ENCODE measurements at regions not wholly inside any gene's neighbourhood (a gene's known extent, or its start where the extent isn't known, plus 50 kb on each side); places are given as distances from the start of the nearest gene placed in this dataset.

- TF ChIP-seq POLR2A (IDR thresholded peaks at IDR 0.05): no peak
- TF ChIP-seq CTCF (IDR thresholded peaks at IDR 0.05): no peak
These were observed 219.4 kb downstream of the FOXL1 start for GRCh38 chr16:86797700-86798099.

All from heart left ventricle (tissue), 13 donors.